HG03060 (cell line): ENCODE measurements at regions not wholly inside any gene's neighbourhood (a gene's known extent, or its start where the extent isn't known, plus 50 kb on each side); places are given as distances from the start of the nearest gene placed in this dataset.

Source experiments
- ATAC-seq: cut with Tn5 transposase; IDR thresholded peaks from one replicate; pipeline ENCODE4 v1.9.1; 2021; ENCODE audit warnings: low read depth, moderate number of reproducible peaks; ENCODE audit not compliant: unreplicated experiment

- no peak for ATAC-seq
Observed at GRCh38 chr10:131657318-131657984, 243.4 kb upstream of the PPP2R2D start.

GRCh38 chr10:131657985-131658330 is 242.8 kb upstream of the PPP2R2D start:
- no peak for ATAC-seq

GRCh38 chr10:131658476-131659110 is 242.2 kb upstream of the PPP2R2D start:
- ATAC-seq, result no peak

GRCh38 chr10:131660427-131660826 is 240.4 kb upstream of the PPP2R2D start:
- ATAC-seq, result no peak

GRCh38 chr10:131662851-131663250 is 238.0 kb upstream of the PPP2R2D start:
- ATAC-seq, result no peak

- ATAC-seq, result no peak
Observed at GRCh38 chr10:131663351-131663750, 237.5 kb upstream of the PPP2R2D start.

GRCh38 chr10:131666091-131666490 is 234.7 kb upstream of the PPP2R2D start:
- ATAC-seq, result no peak

GRCh38 chr10:131667047-131667446 is 233.8 kb upstream of the PPP2R2D start:
- ATAC-seq, result no peak

- no peak for ATAC-seq
Observed at GRCh38 chr10:131667561-131667960, 233.2 kb upstream of the PPP2R2D start.

GRCh38 chr10:131668903-131669302 is 231.9 kb upstream of the PPP2R2D start:
- ATAC-seq, result no peak

- no peak for ATAC-seq
Observed at GRCh38 chr10:131669838-131670237, 231.0 kb upstream of the PPP2R2D start.

GRCh38 chr10:131670341-131670740 is 230.5 kb upstream of the PPP2R2D start:
- no peak for ATAC-seq

- ATAC-seq, result no peak
Observed at GRCh38 chr10:131673396-131673795, 227.4 kb upstream of the PPP2R2D start.

- ATAC-seq, result no peak
Observed at GRCh38 chr10:131674130-131674529, 226.7 kb upstream of the PPP2R2D start.

GRCh38 chr10:131675104-131675503 is 225.7 kb upstream of the PPP2R2D start:
- no peak for ATAC-seq

GRCh38 chr10:131676046-131676799 is 224.6 kb upstream of the PPP2R2D start:
- ATAC-seq, result no peak

GRCh38 chr10:131676800-131677421 is 223.9 kb upstream of the PPP2R2D start:
- no peak for ATAC-seq

GRCh38 chr10:131677671-131678070 is 223.1 kb upstream of the PPP2R2D start:
- ATAC-seq, result no peak

- ATAC-seq, result no peak
Observed at GRCh38 chr10:131678171-131678570, 222.6 kb upstream of the PPP2R2D start.

GRCh38 chr10:131678613-131679012 is 222.2 kb upstream of the PPP2R2D start:
- ATAC-seq, result no peak

GRCh38 chr10:131679926-131680325 is 220.9 kb upstream of the PPP2R2D start:
- ATAC-seq, result no peak
